Small intestine (tissue), 7 donors: ENCODE measurements at regions not wholly inside any gene's neighbourhood (a gene's known extent, or its start where the extent isn't known, plus 50 kb on each side); places are given as distances from the start of the nearest gene placed in this dataset.

Experiments used
- DNase-seq, 2 donors: peaks; one replicate each; pipeline versions ENCODE4 v3.0.0 to v3.0.0-alpha.2; 2013
- FAIRE-seq: peaks from 2 replicates; lab custom pipeline; 2012; peaks lifted over from hg19 to GRCh38; lab: Jason Lieb, UNC
- H3K27ac ChIP-seq, 3 donors: one replicate each; pipeline ENCODE4 v1.5.1; 2013; ENCODE audit warnings: low read length in 2 of 3, mild to moderate bottlenecking in 2 of 3, control low read depth in 1 of 3, inconsistent platforms in 1 of 3, low read depth in 1 of 3, moderate library complexity in 1 of 3
- H3K27me3 ChIP-seq, 3 donors: one replicate each; pipeline ENCODE4 v1.6.1; 2013; ENCODE audit warnings: low read length in 3 of 3, inconsistent platforms in 1 of 3; ENCODE audit not compliant: control insufficient read depth in 3 of 3, insufficient read depth in 3 of 3
- H3K36me3 ChIP-seq, 3 donors: one replicate each; pipeline ENCODE4 v1.6.1; 2013; ENCODE audit warnings: low read length in 3 of 3, inconsistent platforms in 1 of 3, low read depth in 1 of 3, mild to moderate bottlenecking in 1 of 3, moderate library complexity in 1 of 3; ENCODE audit not compliant: control insufficient read depth in 3 of 3, insufficient read depth in 2 of 3
- H3K4me1 ChIP-seq, 3 donors: one replicate each; pipeline ENCODE4 v1.6.1; 2013; ENCODE audit warnings: low read length in 2 of 3, inconsistent platforms in 1 of 3, low read depth in 1 of 3, mild to moderate bottlenecking in 1 of 3, moderate library complexity in 1 of 3; ENCODE audit not compliant: control insufficient read depth in 3 of 3, insufficient read depth in 2 of 3
- H3K4me3 ChIP-seq, 3 donors: one replicate each; pipeline ENCODE4 v1.5.1; 2013; ENCODE audit warnings: low read length in 3 of 3, control low read depth in 1 of 3, inconsistent platforms in 1 of 3, low read depth in 1 of 3, mild to moderate bottlenecking in 1 of 3, moderate library complexity in 1 of 3
- H3K9me3 ChIP-seq, 2 donors: one replicate each; pipeline ENCODE4 v1.6.1; 2013; ENCODE audit warnings: low read depth in 1 of 2, low read length in 1 of 2; ENCODE audit not compliant: control insufficient read depth in 2 of 2, insufficient read depth in 1 of 2
- WGBS, 3 donors: extraction: QIAGEN DNeasy Blood & Tissue Kit; methylation state at CpG; one replicate each; pipeline ENCODE4 v1.1.7; 2013; 5-methylcytosine and 5-hydroxymethylcytosine counted together
- donor health status: healthy with polysubstance abuse.
- donor health status: control.
- donor health status: control.
- donor health status: Bipolar disorder and iron deficiency.
- donor health status: healthy.

DNA sequence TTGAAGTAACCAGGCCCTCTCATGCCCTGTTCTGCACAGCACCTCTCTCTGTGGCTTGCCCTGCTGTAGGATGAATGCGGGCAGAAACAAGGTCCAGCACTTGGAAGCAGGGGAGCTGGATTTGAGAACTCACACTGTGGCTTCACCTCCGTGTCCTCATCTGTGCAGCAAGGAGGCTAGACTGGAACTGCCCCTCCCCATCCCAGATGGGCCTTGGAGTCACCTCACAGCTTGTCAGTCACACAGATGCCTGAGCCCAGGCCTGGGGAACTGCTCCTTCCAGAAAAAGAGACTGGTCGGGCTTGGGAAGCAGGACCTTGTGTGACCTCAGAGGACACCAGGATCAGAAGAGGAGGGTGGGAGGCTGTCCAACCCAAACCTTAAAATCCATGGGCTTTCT, 180.8 kb downstream of the CCT6B start:
- Histone ChIP-seq H3K36me3 (no peaks in the 10 kb centered on the region), H3K9me3 (no peaks in the 10 kb centered on the region), H3K4me3 (no peak overlapping the region), H3K27ac (no peak overlapping the region), H3K4me1 (no peaks in the 10 kb centered on the region), H3K27me3 (peaks cover 0 to 2% (median 0%) of the 10 kb centered on the region in 3 donors)
- no peak for DNase-seq
- FAIRE-seq = no peak
- WGBS, 3 donors = 68 to 85% (median 81%) methylated on average over 3 of the region's 3 CpGs

DNA sequence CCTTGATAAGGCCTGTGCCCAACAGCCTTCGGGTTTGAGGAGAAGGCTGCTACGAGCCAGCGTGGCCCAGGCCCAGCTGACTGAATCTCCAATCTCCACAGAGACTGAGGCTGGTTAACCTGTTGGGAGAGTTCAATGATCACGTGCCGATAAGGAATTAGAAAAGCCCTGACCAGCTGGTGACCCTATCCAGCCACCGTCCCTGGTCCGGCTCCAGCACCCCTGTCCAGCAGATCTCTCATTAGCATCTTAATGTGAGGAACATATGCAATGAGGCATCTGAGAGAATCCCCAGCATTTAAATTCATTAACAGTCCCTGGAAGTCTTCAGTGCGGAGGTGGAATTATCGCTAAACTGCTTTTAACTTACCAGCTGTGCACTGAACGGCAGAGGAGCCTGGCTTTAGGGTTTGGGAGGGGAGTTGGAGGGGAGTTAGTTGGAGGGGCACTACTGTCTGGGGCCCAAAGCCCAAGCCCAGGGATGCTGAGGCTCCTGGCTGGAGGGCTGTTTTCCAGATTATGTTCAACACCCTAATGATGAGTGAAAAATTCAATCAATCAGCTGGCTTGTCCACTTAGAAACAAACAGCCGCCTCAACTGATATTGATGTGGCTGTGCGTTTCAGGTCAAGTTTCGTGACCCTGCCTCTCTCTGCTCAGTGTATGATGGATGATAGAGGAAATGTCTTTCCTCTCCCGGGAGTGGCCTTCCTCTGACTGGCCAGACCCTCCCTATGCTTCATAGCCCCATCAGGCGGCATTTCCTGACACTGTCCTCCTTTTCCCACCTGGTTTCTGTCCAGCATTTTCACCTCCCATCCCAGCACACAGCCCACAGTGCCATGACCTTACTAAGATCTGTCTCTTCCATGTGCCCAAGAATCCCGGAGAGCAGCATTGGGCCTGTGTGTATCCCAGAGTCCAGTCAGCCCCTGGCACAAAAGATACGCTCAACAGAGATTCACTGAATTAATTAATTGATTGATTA, 184.5 kb downstream of the CCT6B start:
- DNase-seq (no peak), FAIRE-seq (no peak)
- H3K27me3 ChIP-seq = peaks cover 0 to 6% (median 0%) of the 10 kb centered on the region in 3 donors
- H3K4me1 ChIP-seq = no peaks in the 10 kb centered on the region
- no peak overlapping the region for H3K27ac ChIP-seq
- H3K36me3 ChIP-seq = no peaks in the 10 kb centered on the region
- 51 to 53% (median 52%) methylated on average over 17 of the region's 17 CpGs for WGBS, 3 donors
- no peaks in the 10 kb centered on the region for H3K9me3 ChIP-seq
- H3K4me3 ChIP-seq = no peak overlapping the region

DNA sequence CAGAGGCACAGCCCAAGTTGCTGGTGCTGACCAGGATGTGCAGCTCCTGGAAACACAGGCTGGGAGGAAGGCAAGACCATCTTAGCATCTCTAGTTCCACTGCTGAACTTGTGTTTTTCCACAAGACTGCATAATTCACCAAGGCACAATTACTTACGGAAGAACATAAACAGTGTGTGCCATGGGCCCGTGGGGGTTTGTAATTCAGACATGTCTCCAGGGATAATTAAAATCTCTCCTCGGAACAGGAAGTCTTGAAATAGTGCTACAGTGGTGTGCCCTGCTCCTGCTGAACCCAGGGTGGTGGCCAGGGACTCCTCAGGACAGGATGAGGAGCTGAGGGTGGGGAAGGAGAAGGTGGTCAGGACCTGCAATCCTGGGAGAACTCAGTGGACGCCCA, 188.2 kb downstream of the CCT6B start:
- FAIRE-seq (no peak), DNase-seq (no peak)
- Histone ChIP-seq H3K9me3 (no peaks in the 10 kb centered on the region), H3K4me3 (no peak overlapping the region), H3K27me3 (peaks cover 0 to 5% (median 0%) of the 10 kb centered on the region in 3 donors), H3K27ac (no peak overlapping the region), H3K36me3 (no peaks in the 10 kb centered on the region), H3K4me1 (no peaks in the 10 kb centered on the region)
- 64 to 73% (median 67%) methylated on average over 4 of the region's 4 CpGs for WGBS, 3 donors

DNA sequence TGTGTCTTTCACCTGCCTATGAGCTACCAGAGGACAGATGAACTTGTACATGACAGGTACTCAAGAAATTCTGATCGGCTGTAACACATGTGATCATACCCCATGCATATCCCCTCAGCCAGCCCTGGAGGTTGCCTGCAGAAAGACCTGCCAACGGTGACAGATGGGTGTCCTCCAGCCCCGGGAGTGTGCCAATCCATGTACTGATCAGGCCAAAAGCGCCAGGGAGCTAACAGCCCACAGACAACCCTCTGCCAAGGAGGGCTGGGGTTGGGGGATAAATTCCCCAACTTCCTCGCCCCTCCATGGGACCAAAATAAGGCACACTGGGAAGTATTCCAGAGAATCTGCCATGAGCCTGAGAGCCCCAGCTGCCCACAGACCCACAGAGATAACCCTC, 189.4 kb downstream of the CCT6B start:
- no peak overlapping the region for H3K27ac ChIP-seq
- H3K9me3 ChIP-seq = no peaks in the 10 kb centered on the region
- WGBS, 3 donors = 63 to 79% (median 75%) methylated on average over 5 of the region's 5 CpGs
- H3K27me3 ChIP-seq = peaks cover 0 to 5% (median 0%) of the 10 kb centered on the region in 3 donors
- DNase-seq (no peak), FAIRE-seq (no peak)
- H3K36me3 ChIP-seq = no peaks in the 10 kb centered on the region
- H3K4me3 ChIP-seq = no peak overlapping the region
- no peaks in the 10 kb centered on the region for H3K4me1 ChIP-seq

DNA sequence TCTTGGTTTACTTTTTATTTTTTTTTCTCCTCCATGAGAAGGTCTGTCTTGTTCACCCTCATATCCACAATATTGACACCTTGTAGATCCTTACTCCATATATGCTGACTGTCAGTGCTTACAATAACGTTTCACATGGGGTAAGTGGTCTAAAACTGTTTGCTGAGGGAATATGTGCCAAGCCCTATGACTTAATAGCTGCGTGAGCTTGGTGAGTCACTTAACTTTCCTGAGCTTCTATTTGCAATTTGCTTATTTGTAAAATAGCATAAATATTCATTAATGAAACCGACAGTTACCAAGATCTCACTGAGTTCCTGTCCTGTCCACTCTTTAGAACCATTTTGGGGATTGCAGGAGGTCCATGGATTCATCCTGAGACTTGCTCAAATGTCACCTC, 190.7 kb downstream of the CCT6B start:
- Histone ChIP-seq H3K36me3 (no peaks in the 10 kb centered on the region), H3K4me1 (no peaks in the 10 kb centered on the region), H3K27ac (no peak overlapping the region), H3K9me3 (no peaks in the 10 kb centered on the region), H3K27me3 (peaks cover 0 to 5% (median 0%) of the 10 kb centered on the region in 3 donors), H3K4me3 (no peak overlapping the region)
- DNase-seq = no peak
- WGBS, 3 donors = 47 to 57% (median 53%) methylated on average over 3 of the region's 3 CpGs
- no peak for FAIRE-seq

DNA sequence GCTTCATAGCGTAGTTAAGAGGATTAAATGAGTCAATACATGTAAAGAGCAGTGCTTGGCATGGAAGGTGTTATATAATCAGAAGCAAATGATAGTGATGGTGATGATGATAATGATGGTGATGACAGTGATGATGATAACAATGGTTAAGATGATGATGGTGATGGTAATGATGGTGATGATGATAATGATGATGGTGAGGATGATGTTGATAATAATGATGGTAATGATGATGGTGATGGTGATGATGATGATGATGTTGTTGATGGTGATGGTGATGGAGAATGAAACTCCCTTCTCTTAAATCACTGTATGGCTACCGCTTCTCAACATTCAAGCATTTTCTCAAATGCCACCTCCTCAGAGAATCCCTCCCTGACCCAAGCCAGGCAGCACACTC, 190.5 kb downstream of the TMEM132E start:
- DNase-seq (no peak), FAIRE-seq (no peak)
- H3K4me1 ChIP-seq = no peaks in the 10 kb centered on the region
- 90 to 92% (median 91%) methylated on average over 2 of the region's 2 CpGs for WGBS, 3 donors
- no peak overlapping the region for H3K4me3 ChIP-seq
- no peaks in the 10 kb centered on the region for H3K36me3 ChIP-seq
- H3K9me3 ChIP-seq = no peaks in the 10 kb centered on the region
- no peak overlapping the region for H3K27ac ChIP-seq
- H3K27me3 ChIP-seq = peaks cover 0 to 5% (median 0%) of the 10 kb centered on the region in 3 donors

DNA sequence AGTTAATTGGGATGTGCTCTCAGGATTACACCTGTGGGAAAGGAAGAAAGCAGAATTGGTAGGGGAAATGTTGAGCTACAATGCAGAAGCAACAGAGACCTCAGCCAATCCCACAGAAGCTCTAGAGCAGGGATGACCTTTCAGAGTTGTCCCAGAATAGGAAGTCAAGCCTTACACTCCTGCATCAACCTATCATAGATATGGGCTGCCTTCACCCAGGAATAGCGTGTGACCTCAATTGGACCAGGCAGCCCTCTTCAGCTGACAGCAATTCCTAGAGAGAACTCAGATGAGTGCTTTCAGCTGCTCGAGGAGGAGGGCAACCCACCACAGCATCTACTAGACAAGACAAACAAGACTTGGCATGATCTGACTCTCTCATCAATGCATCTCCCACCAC, 189.7 kb downstream of the TMEM132E start:
- FAIRE-seq (no peak), DNase-seq (no peak)
- WGBS, 3 donors = 54 to 72% (median 58%) methylated on average over 2 of the region's 2 CpGs

DNA sequence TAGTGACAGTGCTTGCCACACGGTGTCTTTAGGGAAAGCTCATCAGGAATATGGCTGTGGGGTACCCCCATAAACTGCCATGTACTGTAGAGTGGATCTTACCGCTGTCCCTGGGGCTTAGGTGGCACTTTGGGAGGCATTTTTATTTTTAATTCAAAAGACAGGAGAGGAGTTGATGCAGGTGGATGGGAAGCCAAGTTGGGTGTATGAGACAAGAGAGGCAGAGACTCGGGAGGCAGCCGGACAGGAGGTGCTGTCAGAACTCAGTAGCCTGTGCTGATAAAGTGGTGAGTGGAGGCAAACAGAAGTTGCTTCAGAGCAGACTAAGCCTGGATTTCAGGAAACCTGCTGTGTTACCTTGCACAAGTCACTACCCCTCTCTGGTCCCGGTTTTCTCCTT, 185.9 kb downstream of the TMEM132E start:
- no peaks in the 10 kb centered on the region for H3K36me3 ChIP-seq
- H3K27ac ChIP-seq = no peak overlapping the region
- H3K4me3 ChIP-seq = no peak overlapping the region
- no peak for DNase-seq
- H3K27me3 ChIP-seq = no peaks in the 10 kb centered on the region
- H3K4me1 ChIP-seq = no peaks in the 10 kb centered on the region
- FAIRE-seq = no peak
- 78 to 85% (median 80%) methylated on average over 5 of the region's 5 CpGs for WGBS, 3 donors
- H3K9me3 ChIP-seq = no peaks in the 10 kb centered on the region

More for the DNA sequence above, 189.7 kb downstream of the TMEM132E start:
- Histone ChIP-seq H3K27ac (no peak overlapping the region), H3K4me1 (no peaks in the 10 kb centered on the region), H3K36me3 (no peaks in the 10 kb centered on the region), H3K4me3 (no peak overlapping the region), H3K9me3 (no peaks in the 10 kb centered on the region), H3K27me3 (peaks cover 0 to 5% (median 0%) of the 10 kb centered on the region in 3 donors)
